ENCODE measurements at regions not wholly inside any gene's neighbourhood (a gene's known extent, or its start where the extent isn't known, plus 50 kb on each side); places are given as distances from the start of the nearest gene placed in this dataset.

DNA sequence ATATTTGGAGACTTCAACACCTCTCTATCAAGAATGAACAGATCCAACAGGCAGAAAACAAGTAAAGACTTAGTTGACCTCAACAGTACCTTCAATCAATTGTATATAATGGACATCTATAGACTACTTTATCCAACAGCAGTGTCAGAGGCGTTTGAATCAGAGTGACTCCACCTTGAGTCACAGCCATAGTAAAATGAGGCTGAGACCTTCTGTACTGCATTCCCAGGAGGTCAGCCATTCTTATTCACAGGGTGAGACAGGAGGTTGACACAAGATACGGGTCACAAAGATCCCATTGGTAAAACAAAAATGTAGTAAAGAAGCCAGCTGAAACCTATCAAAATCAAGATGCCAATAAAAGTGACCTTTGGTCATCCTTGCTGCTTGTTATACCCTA lies 299.8 kb downstream of the CNTN3 start:
- TF ChIP-seq, protein P1, sequence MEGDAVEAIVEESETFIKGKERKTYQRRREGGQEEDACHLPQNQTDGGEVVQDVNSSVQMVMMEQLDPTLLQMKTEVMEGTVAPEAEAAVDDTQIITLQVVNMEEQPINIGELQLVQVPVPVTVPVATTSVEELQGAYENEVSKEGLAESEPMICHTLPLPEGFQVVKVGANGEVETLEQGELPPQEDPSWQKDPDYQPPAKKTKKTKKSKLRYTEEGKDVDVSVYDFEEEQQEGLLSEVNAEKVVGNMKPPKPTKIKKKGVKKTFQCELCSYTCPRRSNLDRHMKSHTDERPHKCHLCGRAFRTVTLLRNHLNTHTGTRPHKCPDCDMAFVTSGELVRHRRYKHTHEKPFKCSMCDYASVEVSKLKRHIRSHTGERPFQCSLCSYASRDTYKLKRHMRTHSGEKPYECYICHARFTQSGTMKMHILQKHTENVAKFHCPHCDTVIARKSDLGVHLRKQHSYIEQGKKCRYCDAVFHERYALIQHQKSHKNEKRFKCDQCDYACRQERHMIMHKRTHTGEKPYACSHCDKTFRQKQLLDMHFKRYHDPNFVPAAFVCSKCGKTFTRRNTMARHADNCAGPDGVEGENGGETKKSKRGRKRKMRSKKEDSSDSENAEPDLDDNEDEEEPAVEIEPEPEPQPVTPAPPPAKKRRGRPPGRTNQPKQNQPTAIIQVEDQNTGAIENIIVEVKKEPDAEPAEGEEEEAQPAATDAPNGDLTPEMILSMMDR (IDR thresholded peaks at IDR 0.05): no peak
- Histone ChIP-seq H3K27ac (no peak overlapping the region), H3K9ac (ENCODE audit: low read depth in 2 of 2, low read length in 2 of 2) (no peak overlapping the region), H3K9me3 (no peaks in the 10 kb centered on the region), H3K27me3 (no peaks in the 10 kb centered on the region), H3K36me3 (no peaks in the 10 kb centered on the region), H3K4me3 (no peak overlapping the region), H3K4me1 (no peaks in the 10 kb centered on the region)
- intact Hi-C loops (cut with DNase I): no loop called here
- no peak for DNase-seq

DNA sequence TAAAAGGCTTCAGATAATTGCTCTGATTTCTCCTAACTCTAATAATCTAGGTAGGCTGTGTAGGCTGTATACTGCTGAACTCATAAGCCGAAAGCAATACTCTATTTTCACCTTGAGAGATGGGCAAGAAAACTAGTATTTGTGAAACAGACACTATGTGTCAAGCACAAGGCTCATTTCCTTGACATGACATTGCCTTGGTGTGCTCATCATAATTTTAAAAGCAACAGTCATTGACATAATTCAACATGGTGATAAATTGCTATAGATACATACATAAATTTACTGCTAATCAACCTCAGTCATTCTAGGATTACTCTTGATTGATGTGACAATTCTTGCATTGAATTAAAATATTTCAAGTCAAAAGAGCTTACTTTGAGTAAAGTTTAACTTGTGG lies 304.7 kb downstream of the CNTN3 start:
- Histone ChIP-seq H3K4me1 (no peaks in the 10 kb centered on the region), H3K27me3 (no peaks in the 10 kb centered on the region), H3K9ac (ENCODE audit: low read depth in 2 of 2, low read length in 2 of 2) (no peak overlapping the region), H3K27ac (no peak overlapping the region), H3K9me3 (no peaks in the 10 kb centered on the region), H3K36me3 (no peaks in the 10 kb centered on the region), H3K4me3 (no peak overlapping the region)
- DNase-seq: no peak
- intact Hi-C loops (cut with DNase I): no loop called here
- TF ChIP-seq, protein P1 (IDR thresholded peaks at IDR 0.05): no peak

DNA sequence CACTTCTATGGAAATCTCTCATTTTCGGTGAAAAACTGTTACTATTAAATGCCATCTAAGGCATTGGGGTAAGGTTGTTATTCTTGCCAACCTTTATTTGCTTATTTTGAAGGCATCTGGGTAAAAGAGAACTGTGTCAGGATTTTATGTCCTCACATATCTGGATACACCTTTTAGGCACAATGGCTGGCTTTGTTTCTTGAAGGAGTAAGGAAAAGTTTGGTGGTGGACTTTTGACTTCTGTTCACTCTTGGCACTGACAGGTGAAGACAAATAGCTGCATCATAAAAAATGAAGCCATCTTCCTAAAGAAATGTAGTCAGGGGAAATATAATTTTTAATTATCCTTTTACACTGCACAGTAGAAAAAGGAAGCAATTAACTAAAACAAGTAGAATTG lies 310.0 kb downstream of the CNTN3 start:
- Histone ChIP-seq H3K27me3 (no peaks in the 10 kb centered on the region), H3K4me3 (no peak overlapping the region), H3K27ac (no peak overlapping the region), H3K36me3 (no peaks in the 10 kb centered on the region), H3K9me3 (no peaks in the 10 kb centered on the region), H3K9ac (ENCODE audit: low read depth in 2 of 2, low read length in 2 of 2) (no peak overlapping the region), H3K4me1 (no peaks in the 10 kb centered on the region)
- intact Hi-C loops (cut with DNase I): no loop called here
- peak; percentile 28 for DNase-seq
- TF ChIP-seq, protein P1 (IDR thresholded peaks at IDR 0.05): no peak

DNA sequence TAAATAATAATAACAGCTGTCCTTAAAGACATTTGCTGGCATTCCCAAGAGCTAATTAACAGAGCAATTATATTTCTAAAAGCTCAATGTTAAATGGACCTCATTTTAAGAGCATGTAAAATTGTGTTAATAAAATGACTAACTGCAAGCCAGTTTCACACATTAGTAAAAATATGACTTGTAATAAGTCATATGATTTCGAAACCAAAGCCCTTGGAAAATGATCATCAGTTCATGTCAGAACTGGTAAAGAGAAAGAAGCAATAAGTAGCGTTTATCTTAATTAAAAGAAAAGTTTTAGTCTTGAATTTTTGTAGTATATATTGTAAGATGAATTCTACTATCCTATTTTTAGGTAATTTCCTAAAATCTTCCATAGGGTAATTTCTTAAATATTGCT lies 310.7 kb downstream of the CNTN3 start:
- Histone ChIP-seq H3K4me3 (no peak overlapping the region), H3K27ac (no peak overlapping the region), H3K27me3 (no peaks in the 10 kb centered on the region), H3K9me3 (no peaks in the 10 kb centered on the region), H3K4me1 (no peaks in the 10 kb centered on the region), H3K36me3 (no peaks in the 10 kb centered on the region), H3K9ac (ENCODE audit: low read depth in 2 of 2, low read length in 2 of 2) (no peak overlapping the region)
- intact Hi-C loops (cut with DNase I): no loop called here
- TF ChIP-seq, protein P1 (IDR thresholded peaks at IDR 0.05): no peak
- no peak for DNase-seq

DNA sequence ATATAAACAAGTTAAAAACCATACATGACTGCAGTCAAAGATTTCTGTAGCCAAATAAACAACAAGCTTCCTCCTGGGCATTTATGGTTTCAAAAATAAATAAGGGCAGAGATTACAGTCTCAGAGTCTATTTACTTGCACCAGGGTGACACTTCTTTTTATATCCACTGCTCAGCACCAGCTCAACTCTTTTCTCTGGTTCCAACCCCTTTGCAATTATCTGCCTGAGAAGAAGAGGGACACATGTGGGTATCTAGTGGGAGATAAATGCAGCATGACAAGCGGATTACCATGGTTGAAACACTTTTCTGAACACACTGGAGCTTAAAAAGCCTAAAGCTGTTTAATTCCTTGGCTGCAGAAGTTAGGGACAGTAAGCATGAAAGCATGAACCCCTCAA lies 311.5 kb downstream of the CNTN3 start:
- Histone ChIP-seq H3K9ac (ENCODE audit: low read depth in 2 of 2, low read length in 2 of 2) (no peak overlapping the region), H3K27me3 (no peaks in the 10 kb centered on the region), H3K9me3 (no peaks in the 10 kb centered on the region), H3K36me3 (no peaks in the 10 kb centered on the region), H3K4me3 (no peak overlapping the region), H3K27ac (no peak overlapping the region), H3K4me1 (no peaks in the 10 kb centered on the region)
- intact Hi-C loops (cut with DNase I): no loop called here
- TF ChIP-seq, protein P1 (IDR thresholded peaks at IDR 0.05): no peak
- no peak for DNase-seq

DNA sequence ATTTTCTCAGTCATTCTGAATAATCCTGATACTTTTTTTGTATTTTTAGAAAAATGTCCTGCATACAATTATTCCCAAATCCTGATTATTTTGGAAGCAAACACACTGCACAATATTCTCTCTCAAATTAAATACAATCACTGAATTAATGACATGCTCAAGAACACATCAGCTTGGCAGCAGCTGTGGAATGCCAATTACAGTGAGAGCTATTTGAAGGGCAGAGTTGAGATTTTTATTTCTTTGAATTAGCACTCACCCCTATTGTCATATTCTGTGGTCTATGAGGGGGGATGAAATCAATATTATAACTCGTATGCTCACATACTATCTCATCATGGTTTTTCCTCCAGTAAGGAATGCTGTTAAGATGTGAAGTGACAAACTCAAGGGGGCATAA lies 312.2 kb downstream of the CNTN3 start:
- DNase-seq: no peak
- TF ChIP-seq, protein P1 (IDR thresholded peaks at IDR 0.05): no peak
- no peaks in the 10 kb centered on the region for H3K4me1 ChIP-seq
- H3K9ac ChIP-seq (ENCODE audit: low read depth in 2 of 2, low read length in 2 of 2): no peak overlapping the region
- H3K4me3 ChIP-seq: no peak overlapping the region
- H3K27me3 ChIP-seq: no peaks in the 10 kb centered on the region
- intact Hi-C loops (cut with DNase I): no loop called here
- no peak overlapping the region for H3K27ac ChIP-seq
- H3K36me3 ChIP-seq: no peaks in the 10 kb centered on the region
- no peaks in the 10 kb centered on the region for H3K9me3 ChIP-seq
